ENCODE measurements at regions not wholly inside any gene's neighbourhood (a gene's known extent, or its start where the extent isn't known, plus 50 kb on each side); places are given as distances from the start of the nearest gene placed in this dataset.

- FAIRE-seq (no peak), DNase-seq (ENCODE audit: low read depth in 1 of 2, low spot score in 2 of 2) (no peak)
- Histone ChIP-seq H2BK5ac (ENCODE audit: low read depth, low read length) (no peak overlapping the region), H2BK120ac (replicated peaks; ENCODE audit: low read depth, low read length) (no peak overlapping the region), H4K5ac (ENCODE audit: insufficient read length, low read depth, low read length) (no peak overlapping the region), H2AK5ac (ENCODE audit: low read depth, low read length) (peak overlapping the region; percentile 9; the same call in 1 of the 2 replicates), H3K4me1 (replicated peaks in 1 of 4; ENCODE audit: control insufficient read depth in 3 of 4, insufficient read depth in 4 of 4, low read length in 3 of 4) (peaks cover 0 to 3% (median 0%) of the 10 kb centered on the region in 4 experiments; a peak in 1 of 7 replicates), H3K23me2 (ENCODE audit: low read depth, low read length) (no peaks in the 10 kb centered on the region; the same call in 1 of the 2 replicates), H3K14ac (ENCODE audit: insufficient read length) (no peak overlapping the region), H3K9me3 (ENCODE audit: insufficient read depth in 2 of 2, low read depth in 1 of 2, low read length in 1 of 2) (no peaks in the 10 kb centered on the region), H3K4me3 (ENCODE audit: extremely low read depth in 1 of 4, insufficient read depth in 2 of 4, low read depth in 3 of 4, low read length in 4 of 4) (no peak overlapping the region), H4K8ac (ENCODE audit: extremely low read depth, insufficient read depth, low read length) (no peak overlapping the region), H2AFZ (ENCODE audit: low read length) (no peak overlapping the region), H3K27me3 (replicated peaks in 1 of 4; ENCODE audit: control insufficient read depth in 3 of 4, extremely low read depth in 1 of 4, insufficient read depth in 3 of 4, low read length in 3 of 4) (no peaks in the 10 kb centered on the region; a peak in 1 of 7 replicates), H3K23ac (ENCODE audit: insufficient read length) (no peak overlapping the region), H3K79me1 (ENCODE audit: low read depth, low read length) (no peaks in the 10 kb centered on the region), H2BK12ac (ENCODE audit: low read depth, low read length) (no peak overlapping the region), H3K4ac (replicated peaks; ENCODE audit: insufficient read length, low read depth, low read length) (no peak overlapping the region), H4K91ac (replicated peaks; ENCODE audit: insufficient read length, low read length) (no peak overlapping the region), H4K20me1 (replicated peaks in 1 of 2; ENCODE audit: control insufficient read depth in 1 of 2, insufficient read depth in 2 of 2, low read length in 2 of 2) (no peaks in the 10 kb centered on the region), H3K18ac (ENCODE audit: extremely low read depth, low read length) (no peak overlapping the region), H2BK15ac (ENCODE audit: low read length) (no peak overlapping the region; the same call in 1 of the 2 replicates), H2BK20ac (ENCODE audit: low read length) (0 out of 2 replicates have a peak overlapping the region, but pooled peaks have one; percentile 23), H3K4me2 (ENCODE audit: insufficient read depth in 1 of 2, low read depth in 2 of 2, low read length in 2 of 2) (no peak overlapping the region), H3K27ac (ENCODE audit: low read depth, low read length) (no peak overlapping the region), H3K79me2 (ENCODE audit: control insufficient read depth in 1 of 2, insufficient read depth in 2 of 2, low read length in 2 of 2) (no peaks in the 10 kb centered on the region), H3K56ac (replicated peaks; ENCODE audit: insufficient read length, low read depth, low read length) (no peak overlapping the region), H3K9ac (replicated peaks in 1 of 4; ENCODE audit: extremely low read depth in 1 of 4, low read depth in 3 of 4, low read length in 3 of 4) (no peak overlapping the region), H3K36me3 (ENCODE audit: control insufficient read depth in 2 of 4, insufficient read depth in 4 of 4, low read length in 3 of 4) (no peaks in the 10 kb centered on the region)
- no peak for TF ChIP-seq EGR1 (IDR thresholded peaks at IDR 0.05; ENCODE audit: borderline replicate concordance, low read depth, low read length)
- peak in 1 of 3 experiments; percentile 33; a peak in 1 of 4 replicates for TF ChIP-seq CTCF (IDR thresholded peaks at IDR 0.05; ENCODE audit: control extremely low read depth in 1 of 3, insufficient read depth in 1 of 3, low read depth in 1 of 3, low read length in 3 of 3)
- no peak for TF ChIP-seq POLR2A (IDR thresholded peaks at IDR 0.05; ENCODE audit: control extremely low read depth in 1 of 2, low read depth in 2 of 2, low read length in 2 of 2)
- TF ChIP-seq BCL11A (IDR thresholded peaks at IDR 0.05; ENCODE audit: low read depth in 2 of 2, low read length in 2 of 2): no peak
- peak; percentile 26 to 42; a peak in 1 of 4 replicates for TF ChIP-seq RAD21 (IDR thresholded peaks at IDR 0.05 in 1 of 2, conservative IDR thresholded peaks at IDR 0.05 in 1 of 2; ENCODE audit: low read depth in 2 of 2, low read length in 2 of 2)
- no peak for TF ChIP-seq POLR2AphosphoS5 (IDR thresholded peaks at IDR 0.05; ENCODE audit: low read depth, low read length)
- ChIA-PET CTCF (ENCODE audit: partially characterized antibody) (interaction anchor here (1.7 kb wide), 1 partner anchor 168 kb away, joined by 13 read pairs; no protein-coding TSS in a partner anchor), POLR2A (ENCODE audit: partially characterized antibody) (no interaction called here)
- 77% methylated on average over 2 of the region's 2 CpGs; no CpG with 5 or more reads in 1 of the 2 experiments for WGBS, 2 experiments (ENCODE audit: extremely low coverage in 1 of 2, insufficient coverage in 1 of 2, insufficient read length in 1 of 2, insufficient replicate concordance in 2 of 2, low coverage in 1 of 2, low lambda C conversion rate in 2 of 2, missing lambda C conversion rate in 1 of 2)
These were observed 162.9 kb downstream of the PLPP3 start for GRCh38 chr1:56416495-56416894.
